OCI-LY7 (cell line): ENCODE measurements at regions not wholly inside any gene's neighbourhood (a gene's known extent, or its start where the extent isn't known, plus 50 kb on each side); places are given as distances from the start of the nearest gene placed in this dataset.

Source experiments
- BruUV-seq: library from RNA; stranded (reverse); fragments of 400-500 nt; replicated peaks from 2 replicates; lab custom pipeline; 2021; lab: Mats Ljungman, UMichigan
- CTCF ChIA-PET: fragments of 300-600 bp; sonication (Branson Sonifier 250); formaldehyde crosslinking; loops from one replicate; lab custom pipeline; 2022; ENCODE audit warnings: antibody characterized with exemption; ENCODE audit not compliant: unreplicated experiment; lab: Charles Lee
- POLR2A ChIA-PET: fragments of 300-600 bp; sonication (Branson Sonifier 250); formaldehyde crosslinking; loops from one replicate; lab custom pipeline; 2022; ENCODE audit warnings: antibody characterized with exemption; lab: Charles Lee
- DNase-seq: peaks from one replicate; pipeline ENCODE4 v3.0.0-alpha.2; 2015; ENCODE audit warnings: low spot score
- H2AFZ ChIP-seq: fragments of 200-600 bp; sonication (generic), shearing (Covaris generic); 2 replicates; pipeline ENCODE4 v1.6.1; 2014; ENCODE audit warnings: mild to moderate bottlenecking, antibody characterized with exemption, low read length, moderate library complexity
- H3K27ac ChIP-seq: fragments of 200-600 bp; sonication (generic); 2 replicates; pipeline ENCODE4 v1.5.1; 2014; ENCODE audit warnings: mixed run types, low read depth, mild to moderate bottlenecking, moderate library complexity, low read length, inconsistent platforms; ENCODE audit not compliant: poor library complexity, severe bottlenecking
- H3K36me3 ChIP-seq: fragments of 200-600 bp; sonication (generic); 2 replicates; pipeline ENCODE4 v1.6.1; 2014; ENCODE audit warnings: mild to moderate bottlenecking, antibody characterized with exemption, low read length, moderate library complexity, mixed read lengths; ENCODE audit not compliant: insufficient read depth
- H3K4me1 ChIP-seq: fragments of 200-600 bp; sonication (generic); 2 replicates; pipeline ENCODE4 v1.5.1; 2014; ENCODE audit warnings: mild to moderate bottlenecking, low read length; ENCODE audit not compliant: insufficient read depth, poor library complexity, severe bottlenecking
- H3K4me2 ChIP-seq: fragments of 200-600 bp; sonication (generic); 2 replicates; pipeline ENCODE4 v1.6.1; 2014; ENCODE audit warnings: mild to moderate bottlenecking, low read length
- H3K4me3 ChIP-seq: fragments of 200-600 bp; sonication (generic); 2 replicates; pipeline ENCODE4 v1.5.1; 2014; ENCODE audit warnings: mild to moderate bottlenecking, low read depth, low read length; ENCODE audit not compliant: poor library complexity, severe bottlenecking
- H3K79me2 ChIP-seq: fragments of 200-600 bp; sonication (generic); 2 replicates; pipeline ENCODE4 v1.6.1; 2016; ENCODE audit warnings: low read depth, mild to moderate bottlenecking, low read length, moderate library complexity, mixed read lengths; ENCODE audit not compliant: insufficient read depth
- H3K9me2 ChIP-seq: fragments of 200-600 bp; sonication (generic); 2 replicates; pipeline ENCODE4 v1.6.1; 2016; ENCODE audit warnings: mild to moderate bottlenecking, low read length, mixed read lengths; ENCODE audit not compliant: insufficient read depth
- H3K9me3 ChIP-seq: fragments of 200-600 bp; sonication (generic); 2 replicates; pipeline ENCODE4 v1.6.1; 2014; ENCODE audit warnings: mild to moderate bottlenecking, mixed run types, low read length, mixed read lengths
- H4K20me1 ChIP-seq: fragments of 200-600 bp; sonication (generic); 2 replicates; pipeline ENCODE4 v1.6.1; 2014; ENCODE audit warnings: mild to moderate bottlenecking, antibody characterized with exemption, low read length, moderate library complexity, mixed read lengths; ENCODE audit not compliant: insufficient read depth
- EZH2phosphoT487 ChIP-seq: fragments of 200-600 bp; sonication (generic); IDR thresholded peaks from 2 replicates; pipeline ENCODE4 v1.6.1; 2018; ENCODE audit warnings: low read depth, borderline replicate concordance, mild to moderate bottlenecking, mixed run types, antibody characterized with exemption, low read length, moderate library complexity, mixed read lengths
- intact Hi-C: fragments of 100-400 bp; cut with micrococcal nuclease; formaldehyde crosslinking; loops from one replicate; pipeline ENCODE4 v1.10.0; 2022; ENCODE audit not compliant: unreplicated experiment
- TF ChIP-seq, protein P1 (sequence below): fragments of 200-600 bp; sonication (generic); conservative IDR thresholded peaks from 2 replicates; pipeline ENCODE4 v1.5.1; 2014; ENCODE audit warnings: mild to moderate bottlenecking, antibody characterized with exemption, low read length, moderate library complexity, mixed read lengths

DNA sequence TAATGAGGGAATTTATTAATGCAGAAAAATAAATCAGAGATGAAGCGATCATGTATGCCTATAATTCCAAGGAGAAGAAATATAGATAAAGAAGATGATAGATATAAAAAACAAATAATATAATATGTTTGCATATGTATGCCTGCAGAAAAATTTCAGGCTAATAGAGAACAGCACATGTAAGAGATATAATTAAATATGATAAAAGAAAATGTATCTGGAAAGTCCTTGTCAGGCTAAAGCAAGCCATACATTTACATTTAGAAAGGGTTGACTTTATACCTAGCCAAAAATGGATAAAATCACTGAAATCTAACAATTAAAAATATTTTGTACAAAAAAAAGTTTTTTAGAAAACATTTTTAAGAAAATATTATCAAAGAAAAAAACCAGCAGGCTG, 454.1 kb downstream of the C6orf118 start:
- H3K79me2 ChIP-seq: no peaks in the 10 kb centered on the region
- intact Hi-C loops: no loop called here
- no peaks in the 10 kb centered on the region for H3K4me1 ChIP-seq
- H4K20me1 ChIP-seq: no peaks in the 10 kb centered on the region
- H3K4me2 ChIP-seq: no peak overlapping the region
- no peak overlapping the region for H2AFZ ChIP-seq
- no peaks in the 10 kb centered on the region for H3K36me3 ChIP-seq
- no peak for DNase-seq
- CTCF ChIA-PET: no interaction called here
- POLR2A ChIA-PET: interaction anchor here (1.0 kb wide), 1 partner anchor 19 kb away, joined by 3 read pairs; no protein-coding TSS in a partner anchor
- H3K4me3 ChIP-seq: no peak overlapping the region
- no peak overlapping the region for H3K27ac ChIP-seq
- no TSS peak for BruUV-seq
- TF ChIP-seq, protein P1, sequence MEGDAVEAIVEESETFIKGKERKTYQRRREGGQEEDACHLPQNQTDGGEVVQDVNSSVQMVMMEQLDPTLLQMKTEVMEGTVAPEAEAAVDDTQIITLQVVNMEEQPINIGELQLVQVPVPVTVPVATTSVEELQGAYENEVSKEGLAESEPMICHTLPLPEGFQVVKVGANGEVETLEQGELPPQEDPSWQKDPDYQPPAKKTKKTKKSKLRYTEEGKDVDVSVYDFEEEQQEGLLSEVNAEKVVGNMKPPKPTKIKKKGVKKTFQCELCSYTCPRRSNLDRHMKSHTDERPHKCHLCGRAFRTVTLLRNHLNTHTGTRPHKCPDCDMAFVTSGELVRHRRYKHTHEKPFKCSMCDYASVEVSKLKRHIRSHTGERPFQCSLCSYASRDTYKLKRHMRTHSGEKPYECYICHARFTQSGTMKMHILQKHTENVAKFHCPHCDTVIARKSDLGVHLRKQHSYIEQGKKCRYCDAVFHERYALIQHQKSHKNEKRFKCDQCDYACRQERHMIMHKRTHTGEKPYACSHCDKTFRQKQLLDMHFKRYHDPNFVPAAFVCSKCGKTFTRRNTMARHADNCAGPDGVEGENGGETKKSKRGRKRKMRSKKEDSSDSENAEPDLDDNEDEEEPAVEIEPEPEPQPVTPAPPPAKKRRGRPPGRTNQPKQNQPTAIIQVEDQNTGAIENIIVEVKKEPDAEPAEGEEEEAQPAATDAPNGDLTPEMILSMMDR: no peak
- TF ChIP-seq EZH2phosphoT487: no peak
- H3K9me2 ChIP-seq: no peaks in the 10 kb centered on the region
- H3K9me3 ChIP-seq: no peaks in the 10 kb centered on the region

DNA sequence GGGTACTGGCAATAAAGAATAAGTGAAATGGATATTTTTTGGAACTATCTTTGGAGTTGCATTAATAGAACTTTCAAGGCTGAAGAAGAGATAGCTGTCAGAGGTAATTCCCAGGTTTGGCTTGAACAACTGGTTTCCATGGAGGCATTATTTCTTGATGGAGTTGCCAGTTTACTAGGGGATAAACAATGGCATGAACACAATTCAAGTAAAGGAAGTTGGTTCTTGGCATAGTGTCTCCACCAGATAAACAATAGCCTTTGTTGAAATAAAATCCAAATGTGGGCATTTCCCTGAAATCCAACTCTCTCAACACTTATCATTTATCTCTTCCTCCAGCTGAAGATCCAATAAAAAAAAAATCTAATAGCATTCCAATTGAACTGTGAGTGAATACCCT, 454.9 kb downstream of the C6orf118 start:
- no peak for DNase-seq
- no peak overlapping the region for H3K27ac ChIP-seq
- ChIA-PET CTCF (no interaction called here), POLR2A (interaction anchor here (1.6 kb wide), 1 partner anchor 15 kb away, joined by 3 read pairs; no protein-coding TSS in a partner anchor)
- no peaks in the 10 kb centered on the region for H4K20me1 ChIP-seq
- H3K9me2 ChIP-seq: no peaks in the 10 kb centered on the region
- no peak overlapping the region for H2AFZ ChIP-seq
- H3K4me1 ChIP-seq: no peaks in the 10 kb centered on the region
- intact Hi-C loops: no loop called here
- no peak for TF ChIP-seq EZH2phosphoT487
- TF ChIP-seq, protein P1: no peak
- BruUV-seq: no TSS peak
- H3K36me3 ChIP-seq: no peaks in the 10 kb centered on the region
- no peak overlapping the region for H3K4me2 ChIP-seq
- no peak overlapping the region for H3K4me3 ChIP-seq
- H3K9me3 ChIP-seq: no peaks in the 10 kb centered on the region
- H3K79me2 ChIP-seq: no peaks in the 10 kb centered on the region

DNA sequence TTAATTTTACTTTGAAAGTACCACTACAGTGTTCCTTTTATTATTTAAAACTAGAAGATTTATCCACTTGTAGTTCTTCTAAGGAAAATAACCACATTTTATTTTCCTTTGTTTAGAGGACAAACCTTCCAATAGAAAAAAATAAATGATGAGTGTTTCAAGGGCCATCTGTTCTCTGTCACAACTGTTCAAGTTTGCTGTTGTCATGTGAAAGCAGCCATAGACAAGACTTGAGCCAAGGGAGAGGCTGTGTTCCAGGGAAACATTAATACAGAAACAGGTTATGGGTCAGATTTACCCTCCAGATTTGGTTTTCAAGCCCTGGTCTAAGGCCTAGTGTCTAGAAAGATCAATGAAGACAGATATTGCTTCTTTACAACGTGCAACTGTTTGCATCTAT, 463.6 kb downstream of the C6orf118 start:
- Histone ChIP-seq H2AFZ (no peak overlapping the region), H3K9me3 (no peaks in the 10 kb centered on the region), H4K20me1 (no peaks in the 10 kb centered on the region), H3K79me2 (no peaks in the 10 kb centered on the region), H3K4me3 (no peak overlapping the region), H3K27ac (no peak overlapping the region), H3K4me1 (no peaks in the 10 kb centered on the region), H3K9me2 (no peaks in the 10 kb centered on the region), H3K36me3 (no peaks in the 10 kb centered on the region), H3K4me2 (no peak overlapping the region)
- CTCF ChIA-PET: no interaction called here
- BruUV-seq: no TSS peak
- POLR2A ChIA-PET: no interaction called here
- TF ChIP-seq EZH2phosphoT487: no peak
- TF ChIP-seq, protein P1: no peak
- DNase-seq: no peak
- intact Hi-C loops: no loop called here
